B cell (primary cell): ENCODE measurements at regions not wholly inside any gene's neighbourhood (a gene's known extent, or its start where the extent isn't known, plus 50 kb on each side); places are given as distances from the start of the nearest gene placed in this dataset.

Source experiments
- EZH2 ChIP-seq: IDR thresholded peaks from 2 replicates; pipeline ENCODE4 v1.6.1; 2012; ENCODE audit warnings: borderline replicate concordance, low read depth, mild to moderate bottlenecking, moderate library complexity, low read length; ENCODE audit not compliant: insufficient read depth, poor library complexity, severe bottlenecking
- TF ChIP-seq, protein P1 (sequence below): fragments of 200-600 bp; IDR thresholded peaks from one replicate; pipeline ENCODE4 v1.8.0; 2022; ENCODE audit warnings: antibody characterized with exemption, mild to moderate bottlenecking

DNA sequence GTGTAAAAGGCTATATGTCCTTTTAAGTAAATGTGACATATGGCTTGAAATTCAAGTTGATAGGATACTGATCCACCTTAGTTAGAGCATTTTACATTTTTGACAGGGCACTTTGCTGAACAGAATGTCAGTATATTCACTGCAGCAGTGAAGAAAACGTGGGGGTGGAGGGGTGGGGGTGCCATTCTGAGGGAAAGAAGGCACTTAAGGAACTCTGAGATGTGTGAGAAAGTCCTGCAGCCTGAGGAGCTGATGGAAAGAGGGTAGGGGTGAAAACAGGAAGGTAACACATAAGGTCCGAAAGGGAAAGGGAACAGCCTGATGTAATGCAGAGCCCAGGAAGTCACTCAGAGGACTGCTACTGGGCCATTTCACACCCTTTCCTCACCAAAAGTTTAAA is 265.5 kb upstream of the GRIP1 start:
- TF ChIP-seq, protein P1, sequence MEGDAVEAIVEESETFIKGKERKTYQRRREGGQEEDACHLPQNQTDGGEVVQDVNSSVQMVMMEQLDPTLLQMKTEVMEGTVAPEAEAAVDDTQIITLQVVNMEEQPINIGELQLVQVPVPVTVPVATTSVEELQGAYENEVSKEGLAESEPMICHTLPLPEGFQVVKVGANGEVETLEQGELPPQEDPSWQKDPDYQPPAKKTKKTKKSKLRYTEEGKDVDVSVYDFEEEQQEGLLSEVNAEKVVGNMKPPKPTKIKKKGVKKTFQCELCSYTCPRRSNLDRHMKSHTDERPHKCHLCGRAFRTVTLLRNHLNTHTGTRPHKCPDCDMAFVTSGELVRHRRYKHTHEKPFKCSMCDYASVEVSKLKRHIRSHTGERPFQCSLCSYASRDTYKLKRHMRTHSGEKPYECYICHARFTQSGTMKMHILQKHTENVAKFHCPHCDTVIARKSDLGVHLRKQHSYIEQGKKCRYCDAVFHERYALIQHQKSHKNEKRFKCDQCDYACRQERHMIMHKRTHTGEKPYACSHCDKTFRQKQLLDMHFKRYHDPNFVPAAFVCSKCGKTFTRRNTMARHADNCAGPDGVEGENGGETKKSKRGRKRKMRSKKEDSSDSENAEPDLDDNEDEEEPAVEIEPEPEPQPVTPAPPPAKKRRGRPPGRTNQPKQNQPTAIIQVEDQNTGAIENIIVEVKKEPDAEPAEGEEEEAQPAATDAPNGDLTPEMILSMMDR = no peak
- TF ChIP-seq EZH2 = no peak
